ENCODE measurements at regions not wholly inside any gene's neighbourhood (a gene's known extent, or its start where the extent isn't known, plus 50 kb on each side); places are given as distances from the start of the nearest gene placed in this dataset.

- H3K23me2 ChIP-seq (ENCODE audit: insufficient read length, low read depth, low read length, poor library complexity, severe bottlenecking) = no peaks in the 10 kb centered on the region
- Mint-ChIP-seq H3K4me3 (no peak overlapping the region), H3K4me1 (peaks cover 2% of the 10 kb centered on the region in 2 experiments; a peak in 1 of 4 replicates), H3K36me3 (ENCODE audit: insufficient read depth in 1 of 3, low read depth in 3 of 3) (no peaks in the 10 kb centered on the region), H3K27ac (no peak overlapping the region), H3K9me3 (no peaks in the 10 kb centered on the region), H3K27me3 (ENCODE audit: low read depth) (no peaks in the 10 kb centered on the region)
- H3K18ac ChIP-seq (ENCODE audit: insufficient read length, low read depth, low read length) = no peak overlapping the region
- no peak overlapping the region for H2BK15ac ChIP-seq (ENCODE audit: low read depth, low read length)
- H3K79me1 ChIP-seq (ENCODE audit: insufficient read depth, low read depth, low read length, poor library complexity, severe bottlenecking) = no peaks in the 10 kb centered on the region
- no peaks in the 10 kb centered on the region for H3K79me2 ChIP-seq (ENCODE audit: insufficient read depth, low read length)
- no CpG with 5 or more reads among the region's 1 CpG for WGBS (ENCODE audit: extremely low coverage, insufficient read length, low lambda C conversion rate)
- H3K4me1 ChIP-seq (ENCODE audit: insufficient read depth, low read length) = no peaks in the 10 kb centered on the region
- H2AK5ac ChIP-seq (ENCODE audit: insufficient read length, low read length) = no peak overlapping the region
- H4K5ac ChIP-seq (ENCODE audit: insufficient read length, low read depth, low read length) = no peak overlapping the region
- H3K56ac ChIP-seq (ENCODE audit: insufficient read length, low read depth, low read length) = no peak overlapping the region
- no peak for DNase-seq
- H3K27ac ChIP-seq (ENCODE audit: insufficient read length, low read depth, low read length) = no peak overlapping the region
- H3K4me2 ChIP-seq (ENCODE audit: insufficient read depth, insufficient read length, low read length) = no peak overlapping the region
- TF ChIP-seq, protein P1, sequence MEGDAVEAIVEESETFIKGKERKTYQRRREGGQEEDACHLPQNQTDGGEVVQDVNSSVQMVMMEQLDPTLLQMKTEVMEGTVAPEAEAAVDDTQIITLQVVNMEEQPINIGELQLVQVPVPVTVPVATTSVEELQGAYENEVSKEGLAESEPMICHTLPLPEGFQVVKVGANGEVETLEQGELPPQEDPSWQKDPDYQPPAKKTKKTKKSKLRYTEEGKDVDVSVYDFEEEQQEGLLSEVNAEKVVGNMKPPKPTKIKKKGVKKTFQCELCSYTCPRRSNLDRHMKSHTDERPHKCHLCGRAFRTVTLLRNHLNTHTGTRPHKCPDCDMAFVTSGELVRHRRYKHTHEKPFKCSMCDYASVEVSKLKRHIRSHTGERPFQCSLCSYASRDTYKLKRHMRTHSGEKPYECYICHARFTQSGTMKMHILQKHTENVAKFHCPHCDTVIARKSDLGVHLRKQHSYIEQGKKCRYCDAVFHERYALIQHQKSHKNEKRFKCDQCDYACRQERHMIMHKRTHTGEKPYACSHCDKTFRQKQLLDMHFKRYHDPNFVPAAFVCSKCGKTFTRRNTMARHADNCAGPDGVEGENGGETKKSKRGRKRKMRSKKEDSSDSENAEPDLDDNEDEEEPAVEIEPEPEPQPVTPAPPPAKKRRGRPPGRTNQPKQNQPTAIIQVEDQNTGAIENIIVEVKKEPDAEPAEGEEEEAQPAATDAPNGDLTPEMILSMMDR (conservative IDR thresholded peaks at IDR 0.05) = no peak
- no peaks in the 10 kb centered on the region for H3K9me3 ChIP-seq (ENCODE audit: control insufficient read depth, low read depth, low read length)
- H3K27me3 ChIP-seq (ENCODE audit: insufficient read depth, low read length) = no peaks in the 10 kb centered on the region
- H2AFZ ChIP-seq (ENCODE audit: low read length) = no peak overlapping the region
- no peak overlapping the region for H2BK5ac ChIP-seq (ENCODE audit: insufficient read length, low read length)
- H2BK20ac ChIP-seq (ENCODE audit: low read depth, low read length, poor library complexity, severe bottlenecking) = no peak overlapping the region
- no peak overlapping the region for H2BK12ac ChIP-seq (ENCODE audit: insufficient read length, low read depth, low read length)
- H2BK120ac ChIP-seq (ENCODE audit: low read depth, low read length, poor library complexity, severe bottlenecking) = no peak overlapping the region
- no peak overlapping the region for H3K14ac ChIP-seq (ENCODE audit: insufficient read depth, low read length)
- no peak overlapping the region for H3K9ac ChIP-seq (ENCODE audit: extremely low read depth, insufficient read length, low read length)
- H4K20me1 ChIP-seq (ENCODE audit: control insufficient read depth, insufficient read depth, insufficient read length) = no peaks in the 10 kb centered on the region
- H4K91ac ChIP-seq (ENCODE audit: insufficient read length, low read depth, low read length) = no peak overlapping the region
- H3K23ac ChIP-seq (ENCODE audit: insufficient read length, low read depth, low read length) = no peak overlapping the region
- no peak overlapping the region for H4K8ac ChIP-seq (replicated peaks; ENCODE audit: insufficient read length, low read depth, low read length)
- no peak overlapping the region for H3K4ac ChIP-seq (ENCODE audit: low read depth, low read length)
- no peak overlapping the region for H3T11ph ChIP-seq (ENCODE audit: low read length)
Measured at GRCh38 chr12:28034271-28034670, 61.7 kb upstream of the PTHLH start.

All from H9 (cell line).